SW480 (cell line): ENCODE measurements at regions not wholly inside any gene's neighbourhood (a gene's known extent, or its start where the extent isn't known, plus 50 kb on each side); places are given as distances from the start of the nearest gene placed in this dataset.
A peak's percentile ranks its signal among the peaks of the same experiment; 100 is the strongest.

Experiments used
- DNase-seq: peaks from one replicate; pipeline ENCODE4 v3.0.0-alpha.2; 2016; ENCODE audit warnings: low spot score

DNA sequence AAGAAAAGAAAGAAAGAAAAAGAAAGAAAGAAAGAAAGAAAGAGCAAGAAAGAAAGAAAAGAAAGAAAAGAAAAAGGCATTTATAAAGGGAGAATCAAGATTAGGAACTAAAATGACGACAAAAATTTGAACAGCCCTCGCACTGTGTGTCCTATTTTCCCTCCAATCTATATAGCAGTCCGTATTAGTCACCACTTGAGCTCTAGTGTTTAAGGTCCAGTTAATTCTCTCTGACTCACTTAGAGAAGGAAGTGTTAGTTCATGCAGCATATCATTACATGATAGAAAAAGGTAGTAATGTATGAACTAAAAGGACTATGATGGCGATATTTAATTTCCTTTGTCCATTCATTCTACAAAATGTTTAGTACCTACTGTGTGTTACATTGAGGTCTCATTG is 122.7 kb downstream of the CBLL2 start:
- peak; percentile 27 for DNase-seq

- no peak for DNase-seq
These were observed 123.7 kb downstream of the CBLL2 start for GRCh38 chrX:22396408-22396807.

- no peak for DNase-seq
These were observed 124.9 kb downstream of the CBLL2 start for GRCh38 chrX:22397566-22397965.

DNA sequence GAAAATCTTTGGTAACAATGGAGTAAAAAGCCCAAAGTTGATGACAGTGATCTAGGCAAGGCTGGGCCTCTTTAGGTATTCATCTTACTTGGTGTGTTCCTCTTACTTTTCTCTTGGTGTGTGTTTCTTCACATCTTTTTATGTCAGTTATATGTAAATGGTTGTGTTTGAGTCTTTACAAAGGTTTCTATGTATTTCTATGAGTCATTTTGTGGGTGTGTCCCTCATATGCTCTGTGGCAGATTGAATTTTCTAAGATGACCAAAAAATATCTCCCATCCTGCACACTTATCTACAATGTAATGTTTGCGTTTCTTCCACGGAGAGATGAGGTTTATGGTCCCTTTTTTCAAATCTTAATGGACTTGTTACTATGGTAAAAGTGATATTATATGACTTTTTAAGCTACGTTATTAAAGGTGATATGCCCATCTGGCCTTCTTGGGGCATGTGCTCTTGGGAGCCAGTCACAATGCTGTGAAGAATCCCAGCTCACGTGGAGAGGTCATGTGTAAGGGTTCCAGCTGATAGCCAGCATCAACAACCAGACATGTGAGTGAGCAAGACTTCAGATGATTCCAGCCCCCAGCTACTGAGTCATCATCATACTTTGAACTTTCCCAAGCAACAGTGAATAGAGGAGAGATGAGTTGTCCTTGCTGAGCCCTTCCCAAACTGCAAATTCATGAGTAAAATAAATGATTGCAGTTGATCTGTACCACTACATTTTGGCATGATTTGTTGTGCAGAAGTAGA is 126.9 kb downstream of the CBLL2 start:
- DNase-seq, result peak; percentile 70

DNA sequence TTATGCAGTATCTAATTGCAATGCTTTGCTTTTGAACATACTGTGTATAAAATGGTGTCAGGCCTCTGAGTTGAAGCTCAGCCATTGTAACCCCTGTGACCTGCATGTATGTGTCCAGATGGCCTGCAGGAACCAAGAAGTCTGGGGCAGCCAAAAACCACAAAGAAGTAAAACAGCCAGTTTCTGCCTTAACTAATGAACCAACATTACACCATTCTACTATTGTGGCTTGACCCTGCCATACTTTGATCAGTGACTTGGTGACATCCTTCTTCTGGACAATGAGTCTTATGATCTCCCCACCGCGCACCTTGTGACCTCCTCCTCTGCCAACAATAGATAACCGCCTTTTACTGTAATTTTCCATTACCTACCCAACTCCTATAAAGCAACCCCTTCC is 131.6 kb downstream of the CBLL2 start:
- no peak for DNase-seq

- DNase-seq, result no peak
These were observed 133.6 kb downstream of the CBLL2 start for GRCh38 chrX:22406201-22406737.

DNA sequence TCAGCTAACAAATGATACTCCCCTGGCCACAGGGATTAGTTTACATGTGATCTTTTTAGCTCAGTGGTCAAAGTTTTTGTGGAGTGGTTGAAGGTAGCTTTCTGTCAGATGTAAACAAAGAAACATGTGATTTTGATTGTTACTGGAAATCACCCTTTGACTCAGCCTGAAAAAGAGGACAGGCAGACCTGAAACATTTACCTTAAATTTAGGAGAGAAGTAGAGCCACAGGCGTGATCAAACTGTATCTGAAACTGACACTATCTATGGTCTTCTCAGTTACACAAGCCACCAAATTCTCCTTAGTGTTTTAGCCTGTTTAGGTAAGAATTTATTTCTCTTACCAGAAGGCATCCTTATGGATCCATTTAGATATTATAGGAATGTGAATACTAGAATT is 136.7 kb downstream of the CBLL2 start:
- no peak for DNase-seq

GRCh38 chrX:22424122-22424915 is 151.6 kb downstream of the CBLL2 start:
- no peak for DNase-seq

- no peak for DNase-seq
These were observed 152.2 kb downstream of the CBLL2 start for GRCh38 chrX:22424919-22425318.

GRCh38 chrX:22429704-22430103 is 157.0 kb downstream of the CBLL2 start:
- no peak for DNase-seq

GRCh38 chrX:22430701-22431100 is 158.0 kb downstream of the CBLL2 start:
- DNase-seq, result no peak

DNA sequence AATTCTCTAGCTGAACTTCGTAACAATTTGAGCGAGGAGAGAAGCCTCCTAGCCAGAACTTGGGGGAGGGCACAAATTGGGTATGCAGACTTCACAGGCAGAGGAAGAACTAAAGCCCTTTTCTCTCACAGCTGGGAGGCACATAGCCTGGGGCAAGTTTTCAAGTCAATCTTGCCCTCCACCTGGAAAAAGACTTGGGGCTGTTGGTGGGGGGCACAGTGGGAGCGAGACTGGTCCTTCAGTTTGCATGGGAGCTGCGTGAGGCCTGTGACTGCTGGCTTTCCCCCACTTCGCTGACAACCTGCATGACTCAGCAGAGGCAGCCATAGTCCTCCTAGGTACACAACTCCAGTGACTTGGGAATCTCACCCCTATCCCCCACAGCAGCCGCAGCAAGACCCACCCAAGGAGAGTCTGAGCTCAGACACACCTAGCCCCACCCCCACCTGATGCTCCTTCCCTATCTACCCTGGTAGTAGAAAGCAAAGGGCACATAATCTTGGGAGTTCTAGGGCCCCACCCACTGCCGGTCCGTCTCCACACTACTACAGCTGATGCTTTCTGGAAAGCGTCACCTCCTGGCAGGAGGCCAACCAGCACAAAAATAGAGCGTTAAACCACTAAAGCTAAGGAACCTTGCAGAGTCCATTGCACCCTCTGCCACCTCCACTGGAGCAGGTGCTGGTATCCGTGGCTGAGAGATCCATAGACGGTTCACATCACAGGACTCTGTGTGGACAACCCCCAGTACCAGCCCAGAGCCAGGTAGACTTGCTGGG is 160.8 kb downstream of the CBLL2 start:
- DNase-seq, result no peak

DNA sequence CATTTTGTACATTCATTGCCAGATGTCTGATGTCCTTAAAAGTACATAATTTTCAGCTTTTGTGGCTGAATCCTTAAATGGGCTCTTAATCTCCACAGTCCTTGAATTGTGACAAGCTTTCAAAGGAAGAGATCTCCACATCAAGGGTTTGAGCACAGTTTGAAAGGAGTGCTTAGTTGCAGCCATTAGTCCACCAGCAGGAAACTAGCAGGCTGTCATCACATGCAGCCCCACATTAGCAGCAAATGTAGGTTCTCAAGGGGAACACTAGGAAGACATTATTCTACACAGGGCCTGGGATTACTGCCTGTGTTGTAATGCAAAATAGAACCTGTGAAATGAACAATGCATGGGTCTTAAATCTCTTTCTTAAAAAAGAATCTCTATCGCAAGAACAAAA is 173.2 kb downstream of the CBLL2 start:
- DNase-seq, result no peak

GRCh38 chrX:22462959-22463358 is 190.2 kb downstream of the CBLL2 start:
- DNase-seq, result no peak

- DNase-seq, result no peak
These were observed 194.9 kb downstream of the CBLL2 start for GRCh38 chrX:22467571-22467970.

DNA sequence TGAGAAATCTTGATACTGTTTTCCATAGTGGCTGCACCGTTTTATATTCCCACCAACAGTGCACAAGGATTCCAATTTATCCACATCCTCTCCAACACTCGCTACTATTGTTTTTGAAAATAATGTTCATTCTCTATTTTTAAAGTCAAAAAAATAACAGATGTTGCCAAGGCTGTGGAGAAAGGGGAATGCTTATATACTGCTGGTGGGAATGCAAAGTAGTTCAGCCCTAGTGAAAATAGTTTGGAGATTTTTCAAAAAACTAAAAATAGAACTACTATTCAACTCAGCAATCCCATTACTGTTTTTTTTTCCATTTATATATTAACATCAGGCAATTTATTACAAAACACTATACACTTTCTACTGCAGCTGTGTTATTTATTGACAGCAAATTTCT is 208.7 kb downstream of the CBLL2 start:
- DNase-seq, result no peak

- no peak for DNase-seq
These were observed 213.6 kb downstream of the CBLL2 start for GRCh38 chrX:22486296-22486695.

- no peak for DNase-seq
These were observed 244.2 kb downstream of the CBLL2 start for GRCh38 chrX:22516893-22517292.

DNA sequence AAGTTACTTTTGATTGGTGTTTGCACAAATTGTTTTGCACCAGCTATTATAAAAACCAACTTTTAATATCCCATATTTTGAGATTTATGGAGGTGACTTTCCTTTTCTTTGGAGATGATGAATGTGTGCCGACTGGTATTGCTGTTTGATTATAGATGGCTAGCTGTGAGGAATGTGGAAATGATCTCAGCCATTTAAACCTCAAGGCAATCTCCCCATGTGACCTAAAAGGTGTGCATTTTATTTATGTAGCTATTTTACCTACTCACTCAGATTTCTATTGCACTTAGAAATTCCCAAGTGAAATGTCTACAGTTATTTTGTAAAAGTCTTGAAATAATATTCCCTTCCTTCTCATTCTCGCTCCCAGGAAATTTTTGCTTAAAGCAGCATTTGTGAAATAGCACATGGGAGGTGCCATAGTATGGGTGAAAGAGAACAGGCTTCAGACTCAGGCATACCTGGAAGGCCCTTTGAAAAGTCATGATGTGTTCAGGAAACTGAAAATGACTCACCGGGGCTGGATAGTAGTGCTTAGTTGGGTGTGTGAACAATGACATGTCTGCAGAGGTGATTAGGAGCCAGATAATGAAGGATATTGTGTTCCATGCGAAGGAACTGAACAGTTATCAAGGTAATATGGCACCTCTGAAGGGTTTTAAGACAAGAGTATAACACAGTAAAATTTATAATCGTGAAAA is 247.6 kb downstream of the CBLL2 start:
- DNase-seq, result peak; percentile 2

DNA sequence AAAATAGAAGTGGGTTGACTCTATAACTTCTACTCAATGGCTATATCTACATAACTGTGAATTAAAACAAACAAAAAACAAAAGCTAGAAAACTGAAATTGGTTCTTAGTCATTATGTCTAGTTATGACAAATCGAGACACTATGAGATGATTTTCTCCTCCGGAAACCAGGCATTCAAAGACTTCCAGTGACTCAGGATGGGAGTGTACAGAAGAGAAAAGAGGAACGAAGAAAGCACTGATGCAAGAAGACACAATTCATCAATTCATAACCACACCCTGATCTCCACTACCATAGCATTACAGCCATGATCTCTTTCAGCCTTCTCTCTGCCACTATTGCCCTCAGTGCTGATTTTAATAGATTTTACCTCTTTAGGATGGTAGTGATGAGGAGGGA is 253.6 kb downstream of the CBLL2 start:
- DNase-seq, result peak; percentile 12

- DNase-seq, result no peak
These were observed 254.6 kb downstream of the CBLL2 start for GRCh38 chrX:22527302-22527701.

- DNase-seq, result no peak
These were observed 261.2 kb downstream of the CBLL2 start for GRCh38 chrX:22533898-22534297.
